ENCODE measurements at regions not wholly inside any gene's neighbourhood (a gene's known extent, or its start where the extent isn't known, plus 50 kb on each side); places are given as distances from the start of the nearest gene placed in this dataset.

- TF ChIP-seq CTCF (IDR thresholded peaks at IDR 0.05) = no peak
- TF ChIP-seq EZH2 (IDR thresholded peaks at IDR 0.05) = no peak
Observed at GRCh38 chr10:10093021-10093420, 924.7 kb upstream of the CELF2 start.

Measured in neural progenitor cell (in vitro differentiated cells).